ENCODE measurements at regions not wholly inside any gene's neighbourhood (a gene's known extent, or its start where the extent isn't known, plus 50 kb on each side); places are given as distances from the start of the nearest gene placed in this dataset.
A peak's percentile ranks its signal among the peaks of the same experiment; 100 is the strongest.

DNA sequence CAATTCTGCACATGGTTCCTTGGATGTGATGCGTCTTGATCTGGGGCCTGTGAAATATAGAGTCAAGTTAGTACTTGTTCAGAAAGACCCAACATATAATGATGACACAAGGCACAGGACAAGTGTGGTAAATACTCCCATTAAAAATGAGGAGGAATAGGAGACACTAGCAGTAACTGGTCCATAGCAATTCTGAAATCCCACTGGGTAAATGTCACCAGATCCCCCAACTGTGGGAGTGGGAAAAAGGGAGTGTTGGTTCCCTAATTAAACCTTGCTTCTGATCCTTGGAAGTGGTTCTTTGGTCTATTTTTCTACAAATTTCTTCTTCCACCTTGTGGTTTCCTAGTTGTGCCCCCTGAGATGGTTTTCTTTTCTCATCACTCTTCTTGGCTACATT, 62.5 kb upstream of the NRP1 start:
- DNase-seq = no peak

DNA sequence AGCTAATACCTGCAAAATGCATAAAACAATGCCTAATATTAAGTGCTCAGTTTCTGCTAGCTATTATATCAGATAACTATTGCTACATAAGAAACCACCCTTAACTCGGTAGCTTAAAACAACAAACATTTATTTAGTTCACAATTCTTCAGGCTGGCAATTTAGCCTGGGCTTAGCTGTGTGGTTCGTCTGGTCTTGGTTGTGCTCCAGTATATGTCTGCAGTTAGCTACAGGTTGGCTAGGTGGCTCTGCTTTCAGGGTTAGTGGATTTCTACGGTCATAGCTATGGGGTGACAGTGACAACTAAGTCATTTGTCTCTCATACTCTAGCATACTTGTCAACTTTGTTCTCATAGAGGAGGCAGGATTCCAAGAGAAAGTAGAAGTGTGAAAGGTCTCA, 61.8 kb upstream of the NRP1 start:
- no peak for DNase-seq

DNA sequence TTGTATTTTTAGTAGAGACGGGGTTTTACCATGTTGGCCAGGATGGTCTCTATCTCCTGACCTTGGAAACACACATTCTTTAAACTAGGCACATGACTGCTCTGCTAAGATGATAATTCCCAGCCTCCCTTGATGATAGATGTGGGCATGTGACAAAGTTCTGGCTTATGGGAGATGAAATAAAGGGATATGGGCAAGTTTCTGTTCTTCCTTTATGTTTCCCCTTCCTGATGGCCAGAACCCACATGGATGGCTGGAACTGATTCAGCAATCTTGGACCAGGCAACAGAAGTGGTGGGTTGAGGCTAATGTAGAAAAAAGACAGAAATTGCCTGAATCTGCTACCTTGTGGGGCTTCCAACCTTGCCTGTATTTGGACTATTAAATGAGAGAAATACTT, 60.7 kb upstream of the NRP1 start:
- DNase-seq = peak; percentile 54

DNA sequence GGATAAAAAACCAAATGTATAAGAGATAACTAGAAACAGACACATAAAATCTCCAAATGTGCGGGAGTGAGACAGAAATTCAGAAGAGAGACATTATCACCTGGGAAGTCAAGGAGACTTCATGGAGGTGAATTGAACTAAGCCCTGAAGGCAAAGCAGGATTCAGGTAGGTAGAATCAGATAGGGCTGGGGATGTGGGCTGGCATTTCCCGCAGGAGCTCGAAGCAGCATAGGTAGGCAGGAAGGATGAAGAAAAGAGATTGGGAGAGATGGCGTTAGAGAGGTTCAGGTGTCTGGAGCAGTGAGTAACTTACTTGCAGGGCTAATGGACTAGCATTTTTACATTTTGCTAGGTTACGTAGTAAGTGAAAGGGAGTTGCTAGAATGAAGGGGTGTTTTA, 58.2 kb upstream of the NRP1 start:
- no peak for DNase-seq

DNA sequence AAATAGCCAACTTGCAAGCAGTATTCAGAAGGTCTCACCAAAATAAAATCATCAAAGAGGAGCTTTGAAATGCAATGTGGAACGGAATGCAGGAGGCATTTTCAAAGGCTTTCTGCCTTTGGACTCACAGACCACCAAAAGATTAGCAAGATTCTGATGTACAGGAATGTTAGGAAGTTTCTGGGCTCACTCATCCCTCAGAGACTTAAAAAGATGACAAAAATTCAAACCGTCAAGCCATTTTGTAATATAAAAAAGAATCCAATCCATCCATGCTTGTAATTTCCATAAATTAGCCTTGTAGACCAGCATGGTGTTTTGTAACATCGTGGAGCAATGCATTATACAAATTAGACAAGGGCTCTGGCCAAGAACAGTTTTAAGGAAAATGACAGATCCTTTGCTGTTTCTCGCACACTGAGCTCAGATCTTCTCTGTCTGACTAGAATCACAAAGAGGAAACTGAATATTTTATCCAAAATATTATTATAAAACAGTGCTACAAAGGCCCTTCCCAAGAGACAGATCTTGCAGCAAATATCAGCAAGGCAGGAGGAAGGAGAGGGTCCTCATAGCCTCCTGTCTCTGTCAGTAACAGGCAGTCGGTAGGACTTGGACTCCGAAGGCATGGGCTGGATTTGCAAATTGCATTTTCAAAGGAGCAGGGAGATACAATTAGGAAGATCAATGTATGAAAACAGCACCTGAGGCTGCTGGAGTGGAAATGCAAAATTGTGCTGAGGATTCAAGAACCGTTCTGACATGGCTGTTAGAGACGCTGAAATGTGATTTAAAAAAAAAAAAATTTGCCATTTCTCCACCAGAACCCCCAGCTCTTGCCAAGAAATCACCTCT, 57.4 kb upstream of the NRP1 start:
- no peak for DNase-seq

DNA sequence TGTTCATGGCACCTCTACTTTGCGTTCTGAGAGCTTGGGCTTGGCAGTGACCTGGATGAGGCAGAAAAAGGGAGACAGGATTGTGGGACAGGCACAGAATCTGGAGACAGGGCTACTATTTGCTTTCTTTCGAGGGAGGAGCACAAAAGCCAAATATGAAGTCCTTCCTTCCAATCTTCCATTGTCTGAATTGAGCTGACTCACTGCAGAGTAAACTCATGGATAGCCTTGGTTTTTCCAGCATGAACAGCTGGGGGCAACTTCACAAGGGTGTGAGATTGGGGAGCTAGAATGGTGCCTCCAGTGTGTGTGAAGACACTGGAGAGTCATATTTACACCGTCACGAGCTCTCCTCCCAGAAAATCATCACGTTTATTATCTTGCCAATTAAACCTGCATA, 55.6 kb upstream of the NRP1 start:
- no peak for DNase-seq

DNA sequence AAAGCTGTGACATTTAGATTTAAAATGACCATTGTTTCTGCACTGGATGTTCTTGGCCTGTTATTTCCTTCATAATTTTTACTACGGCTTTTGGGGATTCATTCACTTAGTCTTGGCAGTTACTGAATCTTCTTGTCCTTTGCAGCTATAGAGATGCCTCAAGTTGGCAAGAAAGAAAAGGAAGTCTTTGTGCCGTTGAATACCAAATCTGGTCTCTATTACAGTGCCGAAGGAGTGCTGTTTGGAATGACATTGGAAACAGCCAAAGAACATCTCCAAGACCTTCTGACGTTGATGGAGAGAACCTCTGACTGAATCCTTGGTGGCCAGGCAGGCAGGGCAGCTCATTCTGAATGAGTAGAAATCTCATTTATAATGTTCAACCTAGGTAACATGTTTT, 54.3 kb upstream of the NRP1 start:
- no peak for DNase-seq

DNA sequence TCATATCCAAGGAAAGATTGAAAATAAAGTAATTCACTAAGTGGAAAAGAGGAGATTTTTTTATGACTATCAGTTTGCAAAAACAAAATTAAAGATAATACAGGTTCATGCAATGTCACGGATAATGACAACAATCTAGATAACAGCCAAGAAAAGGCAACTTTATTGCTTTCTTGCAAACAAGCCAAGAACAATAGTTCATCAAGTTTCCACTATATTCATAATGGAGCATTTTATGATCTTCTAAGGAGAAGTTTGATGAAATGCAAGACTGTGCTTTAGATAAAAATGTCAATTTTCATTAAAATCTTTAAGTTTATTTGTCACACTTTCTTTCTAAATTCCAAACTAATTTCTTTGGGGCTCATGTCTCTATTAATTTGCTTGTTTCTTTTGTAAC, 53.9 kb upstream of the NRP1 start:
- no peak for DNase-seq

DNA sequence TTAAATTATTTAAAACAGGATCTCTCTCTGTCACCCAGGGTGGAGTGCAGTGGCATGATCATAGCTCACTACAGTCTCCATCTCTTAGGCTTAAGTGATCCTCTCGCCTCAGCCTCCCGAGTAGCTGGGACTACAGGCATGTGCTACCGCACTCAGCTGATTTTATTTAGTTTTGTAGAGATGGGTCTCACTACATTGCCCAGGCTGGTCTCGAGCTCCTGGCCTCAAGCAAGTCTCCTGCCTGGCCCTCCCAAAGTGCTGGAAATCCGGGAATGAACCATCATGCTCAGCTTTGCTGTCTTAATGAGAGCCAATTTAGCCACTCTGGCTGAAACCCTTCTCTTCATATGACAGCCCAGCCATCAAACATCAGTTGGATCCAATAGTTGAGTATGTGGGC, 53.3 kb upstream of the NRP1 start:
- DNase-seq = no peak

DNA sequence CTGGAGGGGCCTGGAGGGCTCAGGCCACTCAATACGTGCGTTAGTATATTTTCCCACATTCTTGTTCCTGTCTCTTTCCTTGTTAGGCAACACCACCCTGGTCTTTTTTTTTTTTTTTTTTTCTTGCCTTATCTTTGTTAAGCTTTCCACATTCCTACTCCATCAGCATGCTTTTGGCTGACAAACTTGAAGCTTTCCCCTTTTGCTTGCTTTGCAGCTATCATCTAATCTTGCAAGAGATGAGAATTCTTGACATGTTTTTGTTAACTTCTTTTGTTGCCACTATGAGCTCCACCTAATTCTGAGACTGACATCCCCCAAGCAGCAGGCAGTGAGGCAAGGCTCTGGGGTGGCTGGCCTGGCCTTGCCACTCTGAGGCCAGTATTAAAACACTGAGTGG, 52.5 kb upstream of the NRP1 start:
- no peak for DNase-seq

DNA sequence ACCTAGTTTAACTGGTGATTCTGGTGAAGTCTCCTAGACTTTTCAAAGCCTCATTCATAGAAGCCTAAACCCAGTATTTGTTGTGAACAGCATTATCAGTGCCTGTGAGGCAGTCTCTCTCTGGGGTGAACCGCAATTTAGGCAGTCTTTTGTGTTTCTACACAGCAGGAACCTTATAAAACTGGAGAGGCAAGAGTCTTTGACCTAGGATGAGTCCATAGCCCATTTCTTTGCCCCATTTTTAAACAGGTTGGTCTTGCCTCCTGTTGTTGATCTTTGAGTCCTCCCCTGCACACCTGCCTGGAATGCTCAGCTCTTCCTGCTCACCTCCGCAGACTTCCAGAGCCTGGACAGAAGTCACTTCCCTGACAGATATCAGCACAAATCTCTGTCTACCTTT, 51.2 kb upstream of the NRP1 start:
- no peak for DNase-seq

DNA sequence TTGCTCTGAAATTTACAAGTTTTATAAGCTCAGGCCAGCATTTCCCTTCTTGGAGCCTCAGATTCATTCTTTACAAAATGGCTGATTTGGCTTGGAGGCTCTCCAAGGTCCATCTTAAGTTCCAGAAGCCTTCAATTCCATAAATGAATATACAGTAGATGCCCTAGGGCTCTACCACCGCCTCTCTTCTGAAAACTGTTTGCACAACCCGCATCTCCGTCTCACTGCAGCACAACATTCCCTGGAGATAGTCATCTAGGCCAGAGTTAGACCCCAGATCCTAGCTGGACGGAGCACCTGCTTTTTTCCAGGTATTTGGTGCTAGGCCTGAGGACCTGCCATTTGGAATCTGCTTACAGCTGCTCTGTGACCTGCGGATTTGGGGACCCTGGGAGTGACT, 50.5 kb upstream of the NRP1 start:
- no peak for DNase-seq
